ENCODE measurements at regions not wholly inside any gene's neighbourhood (a gene's known extent, or its start where the extent isn't known, plus 50 kb on each side); places are given as distances from the start of the nearest gene placed in this dataset.
"Not testable (repeated sequence)": the region's sequence is repeated elsewhere in the genome, so short reads cannot be mapped to it uniquely, and the experiment has no call there.

DNA sequence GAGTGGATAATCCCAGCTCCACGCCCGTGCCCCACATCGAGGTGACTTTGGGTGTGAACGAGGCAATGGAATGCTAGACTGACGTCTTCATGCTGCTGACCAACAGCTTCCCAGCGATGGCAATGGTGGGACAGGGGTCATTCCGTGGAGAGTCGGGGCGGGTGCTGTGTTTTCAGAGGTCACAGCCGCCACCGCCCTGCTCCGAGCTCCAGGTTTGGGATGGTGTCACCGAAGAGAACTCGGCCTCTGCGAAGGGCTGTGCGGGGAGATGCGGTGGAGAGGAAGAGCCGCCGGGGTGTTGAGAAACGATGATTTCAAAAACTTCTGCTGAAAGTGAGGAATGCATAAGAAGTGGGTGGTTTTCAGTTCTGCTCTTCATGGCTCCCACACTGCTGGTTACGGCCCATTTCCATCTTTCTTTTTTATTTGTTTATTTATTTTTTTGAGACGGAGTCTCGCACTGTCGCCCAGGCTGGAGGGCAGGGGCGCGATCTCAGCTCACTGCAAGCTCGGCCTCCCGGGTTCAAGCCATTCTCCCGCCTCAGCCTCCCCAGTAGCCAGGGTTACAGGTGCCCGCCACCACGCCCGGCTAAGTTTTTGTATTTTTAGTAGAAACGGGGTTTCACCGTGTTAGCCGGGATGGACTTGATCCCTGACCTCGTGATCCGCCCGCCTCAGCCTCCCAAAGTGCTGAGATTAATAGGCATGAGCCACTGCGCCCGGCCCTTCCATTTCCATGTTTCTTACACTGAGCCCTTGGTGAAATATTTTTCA is 142.6 kb downstream of the RTP5 start:
- no peak for DNase-seq (ENCODE audit: low read depth)
- TF ChIP-seq, protein P1, sequence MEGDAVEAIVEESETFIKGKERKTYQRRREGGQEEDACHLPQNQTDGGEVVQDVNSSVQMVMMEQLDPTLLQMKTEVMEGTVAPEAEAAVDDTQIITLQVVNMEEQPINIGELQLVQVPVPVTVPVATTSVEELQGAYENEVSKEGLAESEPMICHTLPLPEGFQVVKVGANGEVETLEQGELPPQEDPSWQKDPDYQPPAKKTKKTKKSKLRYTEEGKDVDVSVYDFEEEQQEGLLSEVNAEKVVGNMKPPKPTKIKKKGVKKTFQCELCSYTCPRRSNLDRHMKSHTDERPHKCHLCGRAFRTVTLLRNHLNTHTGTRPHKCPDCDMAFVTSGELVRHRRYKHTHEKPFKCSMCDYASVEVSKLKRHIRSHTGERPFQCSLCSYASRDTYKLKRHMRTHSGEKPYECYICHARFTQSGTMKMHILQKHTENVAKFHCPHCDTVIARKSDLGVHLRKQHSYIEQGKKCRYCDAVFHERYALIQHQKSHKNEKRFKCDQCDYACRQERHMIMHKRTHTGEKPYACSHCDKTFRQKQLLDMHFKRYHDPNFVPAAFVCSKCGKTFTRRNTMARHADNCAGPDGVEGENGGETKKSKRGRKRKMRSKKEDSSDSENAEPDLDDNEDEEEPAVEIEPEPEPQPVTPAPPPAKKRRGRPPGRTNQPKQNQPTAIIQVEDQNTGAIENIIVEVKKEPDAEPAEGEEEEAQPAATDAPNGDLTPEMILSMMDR (IDR thresholded peaks at IDR 0.05; ENCODE audit: insufficient read depth, low read depth, low read length): no peak
- no peak overlapping the region for H3K4me3 ChIP-seq (ENCODE audit: low read depth, low read length)

DNA sequence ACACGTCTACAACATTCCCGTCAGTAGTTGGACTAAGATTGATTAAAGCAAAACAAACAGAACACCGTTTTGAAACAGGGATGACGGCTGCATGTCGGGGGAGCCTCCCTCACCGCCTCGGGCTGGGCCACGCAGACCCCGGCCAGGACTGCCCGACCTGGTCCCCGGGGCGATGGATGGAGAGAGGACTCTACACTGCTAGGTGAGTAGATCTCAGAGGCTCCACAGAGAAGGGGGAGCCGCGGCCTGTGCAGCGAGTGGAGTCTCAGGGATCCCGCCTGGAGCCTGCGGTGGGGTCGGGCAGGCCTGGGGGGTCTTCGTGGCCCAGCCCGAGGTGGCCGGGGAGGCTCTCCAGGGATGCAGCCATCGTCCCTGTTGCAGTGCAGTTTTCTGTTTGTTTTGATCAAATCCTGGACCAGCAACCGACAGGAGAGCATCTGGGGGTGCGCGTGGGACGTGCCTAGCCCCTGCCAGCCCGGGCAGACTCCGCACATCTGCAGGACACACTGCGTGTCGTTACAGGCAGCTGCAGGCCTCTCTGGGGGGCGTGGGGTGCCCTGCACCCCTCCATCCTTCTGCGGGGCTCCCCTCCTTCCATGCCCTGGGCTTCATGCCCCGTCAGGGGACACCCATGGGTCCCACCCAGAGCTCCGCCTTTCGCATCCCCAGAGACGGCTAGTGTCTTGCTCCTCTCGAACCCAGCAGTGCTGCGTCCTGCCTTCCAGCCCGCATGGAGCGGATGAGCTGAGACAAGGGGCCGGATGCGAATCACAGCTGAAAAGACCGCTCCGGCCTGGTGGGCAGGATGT is 143.6 kb downstream of the RTP5 start:
- TF ChIP-seq, protein P1 (IDR thresholded peaks at IDR 0.05; ENCODE audit: insufficient read depth, low read depth, low read length): no peak
- H3K4me3 ChIP-seq (ENCODE audit: low read depth, low read length): no peak overlapping the region
- no peak for DNase-seq (ENCODE audit: low read depth)

DNA sequence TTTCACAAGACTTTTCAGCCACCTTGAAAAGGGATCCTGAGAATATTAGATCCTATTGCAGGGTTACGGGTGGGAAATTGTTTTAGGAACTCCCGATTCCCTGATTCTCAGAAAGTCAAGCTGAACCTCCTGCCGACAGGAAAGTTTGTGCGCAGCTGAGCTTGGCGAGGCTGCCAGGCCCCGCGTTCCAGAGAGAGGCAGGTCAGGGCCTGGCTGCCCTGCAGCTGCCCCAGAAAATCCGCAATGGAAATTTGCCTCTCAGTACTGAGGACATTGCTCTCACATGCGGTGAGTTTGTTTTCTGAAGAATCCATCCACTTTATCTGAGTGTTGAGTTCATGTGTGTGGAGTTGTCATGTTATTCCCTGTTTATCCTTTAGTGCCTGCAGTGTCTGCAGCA is 144.2 kb downstream of the RTP5 start:
- H3K4me3 ChIP-seq (ENCODE audit: low read depth, low read length): no peak overlapping the region
- TF ChIP-seq, protein P1 (IDR thresholded peaks at IDR 0.05; ENCODE audit: insufficient read depth, low read depth, low read length): no peak
- no peak for DNase-seq (ENCODE audit: low read depth)

DNA sequence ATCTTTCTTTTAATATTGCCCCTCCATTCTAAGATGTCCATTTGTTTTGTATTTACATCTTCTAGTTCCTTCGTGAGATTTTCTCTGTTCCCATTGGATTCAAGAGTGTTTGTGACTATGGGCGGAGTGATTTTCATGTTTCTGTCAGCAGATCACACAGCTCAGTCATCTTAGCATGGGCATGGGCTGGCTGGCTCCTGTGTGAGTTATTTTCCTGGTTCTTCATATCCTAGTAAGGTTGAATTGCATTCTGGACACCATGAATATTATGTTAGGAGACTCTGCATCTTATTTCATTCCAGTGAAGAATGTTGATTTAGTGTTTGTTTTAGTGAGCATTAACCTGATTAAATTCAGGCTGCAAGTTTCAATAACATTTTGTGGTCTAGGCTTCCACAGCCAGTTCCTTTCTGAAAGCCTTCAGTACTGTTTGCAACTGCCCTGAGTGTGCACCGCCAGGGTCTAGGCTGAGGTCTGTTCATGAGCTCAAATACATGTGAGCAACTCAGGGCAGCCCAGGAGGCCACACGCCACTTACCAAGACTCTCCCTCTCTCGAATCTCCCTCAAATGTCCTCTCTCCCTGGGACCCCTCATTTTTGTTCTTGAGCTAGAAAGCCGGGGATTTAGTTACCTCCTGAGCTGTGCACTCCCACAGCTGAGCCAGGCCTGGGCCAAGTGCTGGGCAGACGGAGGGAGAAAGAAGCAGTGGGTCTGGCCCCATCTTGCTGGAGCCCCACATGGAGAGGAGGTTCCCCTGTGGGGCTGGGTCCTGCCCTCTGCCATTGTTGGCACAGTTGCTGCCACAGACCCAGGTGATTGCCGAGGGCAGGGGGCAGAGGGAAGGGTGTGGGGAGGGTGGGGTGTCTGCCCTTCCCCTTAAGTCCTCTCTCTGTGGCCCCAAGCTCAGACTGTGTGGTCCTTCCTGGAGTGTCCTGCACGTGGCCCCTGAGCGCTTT is 145.9 kb downstream of the RTP5 start:
- no peak for DNase-seq (ENCODE audit: low read depth)
- TF ChIP-seq, protein P1 (IDR thresholded peaks at IDR 0.05; ENCODE audit: insufficient read depth, low read depth, low read length): no peak
- no peak overlapping the region for H3K4me3 ChIP-seq (ENCODE audit: low read depth, low read length)

DNA sequence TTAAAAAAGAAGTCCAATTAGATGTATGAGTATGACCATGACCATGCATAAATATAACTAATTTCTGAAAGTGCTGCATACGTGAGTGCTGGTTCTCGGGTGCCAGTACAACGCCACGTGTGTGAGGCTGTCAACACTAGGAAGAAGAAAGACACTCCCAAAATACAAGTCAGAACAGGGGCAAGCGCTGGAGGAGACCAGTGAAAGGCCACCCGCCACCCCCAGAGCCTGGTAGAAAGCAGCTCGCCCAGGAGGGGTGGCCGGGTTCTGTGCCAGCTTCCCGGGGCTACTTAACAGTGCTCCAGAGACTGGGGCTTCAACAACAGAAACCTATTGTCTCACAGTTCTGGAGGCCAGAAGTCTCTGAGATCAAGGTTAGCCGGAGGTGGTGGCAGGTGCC is 147.6 kb downstream of the RTP5 start:
- no peak for DNase-seq (ENCODE audit: low read depth)
- no peak overlapping the region for H3K4me3 ChIP-seq (ENCODE audit: low read depth, low read length)
- TF ChIP-seq, protein P1 (IDR thresholded peaks at IDR 0.05; ENCODE audit: insufficient read depth, low read depth, low read length): no peak

DNA sequence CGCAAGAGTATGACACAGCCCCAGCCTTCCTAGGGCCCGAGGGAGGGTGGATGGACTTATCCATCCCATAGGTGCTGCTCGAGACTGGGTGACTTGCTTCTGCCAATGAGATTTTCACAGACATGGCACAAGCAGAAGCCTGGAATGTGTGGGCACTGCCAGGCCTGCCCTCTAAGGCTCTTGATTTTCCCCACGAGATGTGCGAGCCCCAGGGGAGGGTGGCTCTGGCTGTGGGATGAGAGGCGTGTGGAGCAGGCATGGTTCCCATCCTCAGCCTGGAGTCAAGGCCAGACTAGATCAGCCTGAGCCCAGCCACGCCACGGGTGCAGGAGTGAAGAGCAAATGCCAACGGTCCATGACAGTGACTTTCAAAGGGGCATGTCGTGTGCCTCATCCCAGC is 148.9 kb downstream of the RTP5 start:
- H3K4me3 ChIP-seq (ENCODE audit: low read depth, low read length); DNase-seq (ENCODE audit: low read depth): not testable (repeated sequence)

All from fibroblast of villous mesenchyme (primary cell).